Trophoblast cell (in vitro differentiated cells and primary cell): ENCODE measurements at regions not wholly inside any gene's neighbourhood (a gene's known extent, or its start where the extent isn't known, plus 50 kb on each side); places are given as distances from the start of the nearest gene placed in this dataset.

Experiments used
- DNase-seq, 2 donors: peaks; one replicate each; pipeline ENCODE4 v3.0.0-alpha.2; 2016
- H2AFZ ChIP-seq: 2 replicates; pipeline ENCODE4 v1.6.1; 2013; ENCODE audit warnings: low read length, moderate library complexity, mild to moderate bottlenecking; ENCODE audit not compliant: insufficient read depth, poor library complexity
- H2AK5ac ChIP-seq: 2 replicates; pipeline ENCODE4 v1.6.1; 2013; ENCODE audit warnings: mild to moderate bottlenecking, low read length
- H2BK120ac ChIP-seq: 2 replicates; pipeline ENCODE4 v1.6.1; 2013; ENCODE audit warnings: low read length, mild to moderate bottlenecking, moderate library complexity; ENCODE audit not compliant: insufficient read depth, poor library complexity
- H2BK12ac ChIP-seq: 2 replicates; pipeline ENCODE4 v1.6.1; 2013; ENCODE audit warnings: mild to moderate bottlenecking, low read length, moderate library complexity
- H2BK5ac ChIP-seq: 2 replicates; pipeline ENCODE4 v1.6.1; 2013; ENCODE audit warnings: low read length, low read depth, moderate library complexity, mild to moderate bottlenecking; ENCODE audit not compliant: poor library complexity
- H3K14ac ChIP-seq: 2 replicates; pipeline ENCODE4 v1.6.1; 2013; ENCODE audit warnings: mild to moderate bottlenecking, low read length
- H3K18ac ChIP-seq: 2 replicates; pipeline ENCODE4 v1.6.1; 2013; ENCODE audit warnings: mild to moderate bottlenecking, low read length
- H3K23ac ChIP-seq: 2 replicates; pipeline ENCODE4 v1.6.1; 2013; ENCODE audit warnings: low read length
- H3K27ac ChIP-seq: 2 replicates; pipeline ENCODE4 v1.5.1; 2013; ENCODE audit warnings: low read depth, mild to moderate bottlenecking, inconsistent platforms, low read length, moderate library complexity
- H3K27me3 ChIP-seq: 2 replicates; pipeline ENCODE4 v1.6.1; 2013; ENCODE audit warnings: inconsistent platforms, mild to moderate bottlenecking, low read length, moderate library complexity; ENCODE audit not compliant: insufficient read depth
- H3K36me3 ChIP-seq, 2 experiments: 1 replicate in 1 of 2; 2 replicates in 1 of 2; pipeline ENCODE4 v1.6.1; 2013; ENCODE audit warnings: low read length in 2 of 2, mild to moderate bottlenecking in 2 of 2, moderate library complexity in 1 of 2; ENCODE audit not compliant: insufficient read depth in 2 of 2, control insufficient read depth in 1 of 2
- H3K4ac ChIP-seq: 2 replicates; pipeline ENCODE4 v1.6.1; 2013; ENCODE audit warnings: low read depth, mild to moderate bottlenecking, low read length, moderate library complexity
- H3K4me1 ChIP-seq, 2 experiments: 1 replicate in 1 of 2; 2 replicates in 1 of 2; pipeline ENCODE4 v1.6.1; 2013; ENCODE audit warnings: low read length in 2 of 2, mild to moderate bottlenecking in 2 of 2, moderate library complexity in 1 of 2; ENCODE audit not compliant: insufficient read depth in 2 of 2, control insufficient read depth in 1 of 2
- H3K4me2 ChIP-seq: 2 replicates; pipeline ENCODE4 v1.6.1; 2013; ENCODE audit warnings: inconsistent platforms, mild to moderate bottlenecking, low read length, moderate library complexity
- H3K4me3 ChIP-seq: 2 replicates; pipeline ENCODE4 v1.5.1; 2013; ENCODE audit warnings: mild to moderate bottlenecking, low read depth, low read length, inconsistent platforms
- H3K79me1 ChIP-seq: one replicate; pipeline ENCODE4 v1.6.1; 2013; ENCODE audit warnings: low read length
- H3K79me2 ChIP-seq: 2 replicates; pipeline ENCODE4 v1.6.1; 2013; ENCODE audit warnings: low read length, mild to moderate bottlenecking; ENCODE audit not compliant: control insufficient read depth, insufficient read depth, poor library complexity
- H3K9ac ChIP-seq: 2 replicates; pipeline ENCODE4 v1.6.1; 2013; ENCODE audit warnings: mild to moderate bottlenecking, low read length
- H3K9me3 ChIP-seq: 2 replicates; pipeline ENCODE4 v1.6.1; 2013; ENCODE audit warnings: low read depth, mild to moderate bottlenecking, control low read depth, inconsistent platforms, low read length; ENCODE audit not compliant: insufficient read depth
- H4K12ac ChIP-seq: 2 replicates; pipeline ENCODE4 v1.6.1; 2013; ENCODE audit warnings: low read depth, mild to moderate bottlenecking, low read length, moderate library complexity
- H4K8ac ChIP-seq: 2 replicates; pipeline ENCODE4 v1.6.1; 2013; ENCODE audit warnings: low read depth, mild to moderate bottlenecking, low read length, moderate library complexity
- H4K91ac ChIP-seq: one replicate; pipeline ENCODE4 v1.6.1; 2013; ENCODE audit warnings: low read depth, mild to moderate bottlenecking, low read length, moderate library complexity
- WGBS: extraction: QIAGEN DNeasy Blood & Tissue Kit; methylation state at CpG from one replicate; pipeline ENCODE4 v1.1.7; 2013; ENCODE audit warnings: missing lambda C conversion rate; ENCODE audit not compliant: insufficient read length, insufficient coverage; ENCODE audit errors: extremely low coverage; 5-methylcytosine and 5-hydroxymethylcytosine counted together

GRCh38 chr16:87108941-87109340, 208.3 kb downstream of the C16orf95 start:
- no peak overlapping the region for H3K18ac ChIP-seq
- WGBS, result no CpG with 5 or more reads among the region's 1 CpG
- no peak overlapping the region for H2AK5ac ChIP-seq

GRCh38 chr16:87114832-87115231, 202.4 kb downstream of the C16orf95 start:
- H4K91ac ChIP-seq, result no peak overlapping the region
- no peaks in the 10 kb centered on the region for H3K79me1 ChIP-seq
- H3K4me2 ChIP-seq, result no peak overlapping the region
- no peak overlapping the region for H3K9ac ChIP-seq
- H3K18ac ChIP-seq, result no peak overlapping the region
- H3K79me2 ChIP-seq, result no peaks in the 10 kb centered on the region
- no peak overlapping the region for H3K27ac ChIP-seq
- H3K27me3 ChIP-seq, result no peaks in the 10 kb centered on the region
- H3K36me3 ChIP-seq, result no peaks in the 10 kb centered on the region
- H3K4me1 ChIP-seq, result peaks cover 0 to 2% of the 10 kb centered on the region in 2 experiments
- H2AFZ ChIP-seq, result no peak overlapping the region
- no peak overlapping the region for H2BK120ac ChIP-seq
- H2BK5ac ChIP-seq, result no peak overlapping the region
- no CpG with 5 or more reads among the region's 5 CpGs for WGBS
- no peak overlapping the region for H3K4ac ChIP-seq
- no peak for DNase-seq
- H4K12ac ChIP-seq, result no peak overlapping the region
- H2AK5ac ChIP-seq, result no peak overlapping the region
- no peaks in the 10 kb centered on the region for H3K9me3 ChIP-seq
- no peak overlapping the region for H3K23ac ChIP-seq
- no peak overlapping the region for H3K14ac ChIP-seq
- no peak overlapping the region for H3K4me3 ChIP-seq
- H4K8ac ChIP-seq, result no peak overlapping the region
- no peak overlapping the region for H2BK12ac ChIP-seq

More at GRCh38 chr16:87108941-87109340, 208.3 kb downstream of the C16orf95 start:
- Histone ChIP-seq H3K9ac (no peak overlapping the region), H3K79me2 (no peaks in the 10 kb centered on the region), H3K4me2 (no peak overlapping the region), H2BK12ac (no peak overlapping the region), H2BK120ac (no peak overlapping the region), H3K79me1 (no peaks in the 10 kb centered on the region), H3K36me3 (no peaks in the 10 kb centered on the region), H3K4me3 (no peak overlapping the region), H3K9me3 (peaks cover 2% of the 10 kb centered on the region), H3K27me3 (no peaks in the 10 kb centered on the region), H3K4me1 (no peaks in the 10 kb centered on the region), H4K12ac (no peak overlapping the region), H3K27ac (no peak overlapping the region), H4K91ac (no peak overlapping the region), H4K8ac (no peak overlapping the region), H3K14ac (no peak overlapping the region), H3K23ac (no peak overlapping the region), H2AFZ (no peak overlapping the region), H2BK5ac (no peak overlapping the region), H3K4ac (no peak overlapping the region)
- no peak for DNase-seq

- no peak overlapping the region for H2BK120ac ChIP-seq
- no peaks in the 10 kb centered on the region for H3K79me1 ChIP-seq
- no peak overlapping the region for H3K18ac ChIP-seq
- peaks cover 0 to 3% of the 10 kb centered on the region in 2 experiments for H3K4me1 ChIP-seq
- H2BK12ac ChIP-seq, result no peak overlapping the region
- H3K4me2 ChIP-seq, result no peak overlapping the region
- no peak overlapping the region for H2AK5ac ChIP-seq
- no peak overlapping the region for H3K23ac ChIP-seq
- H2AFZ ChIP-seq, result no peak overlapping the region
- H3K9me3 ChIP-seq, result no peaks in the 10 kb centered on the region
- H3K4ac ChIP-seq, result no peak overlapping the region
- no peaks in the 10 kb centered on the region for H3K79me2 ChIP-seq
- no peak overlapping the region for H3K9ac ChIP-seq
- H3K36me3 ChIP-seq, result no peaks in the 10 kb centered on the region
- H4K91ac ChIP-seq, result no peak overlapping the region
- no CpG with 5 or more reads among the region's 6 CpGs for WGBS
- H3K27ac ChIP-seq, result no peak overlapping the region
- no peak overlapping the region for H3K14ac ChIP-seq
- DNase-seq, result no peak
- H4K8ac ChIP-seq, result no peak overlapping the region
- no peak overlapping the region for H3K4me3 ChIP-seq
- no peaks in the 10 kb centered on the region for H3K27me3 ChIP-seq
- H2BK5ac ChIP-seq, result no peak overlapping the region
- no peak overlapping the region for H4K12ac ChIP-seq
Observed at GRCh38 chr16:87115646-87116045, 201.5 kb downstream of the C16orf95 start.

- DNase-seq, result no peak
- Histone ChIP-seq H3K79me1 (no peaks in the 10 kb centered on the region), H2BK5ac (no peak overlapping the region), H3K36me3 (no peaks in the 10 kb centered on the region), H3K4me2 (no peak overlapping the region), H3K18ac (no peak overlapping the region), H4K8ac (no peak overlapping the region), H2BK12ac (no peak overlapping the region), H3K4ac (no peak overlapping the region), H3K9me3 (no peaks in the 10 kb centered on the region), H2AFZ (no peak overlapping the region), H3K14ac (no peak overlapping the region), H2AK5ac (no peak overlapping the region), H3K27ac (no peak overlapping the region), H2BK120ac (no peak overlapping the region), H4K12ac (no peak overlapping the region), H3K4me3 (no peak overlapping the region), H3K27me3 (no peaks in the 10 kb centered on the region), H4K91ac (no peak overlapping the region), H3K79me2 (no peaks in the 10 kb centered on the region), H3K4me1 (peaks cover 0 to 3% of the 10 kb centered on the region in 2 experiments), H3K9ac (peak overlapping the region; percentile 2), H3K23ac (no peak overlapping the region)
- no CpG with 5 or more reads among the region's 12 CpGs for WGBS
Observed at GRCh38 chr16:87117936-87118335, 199.3 kb downstream of the C16orf95 start.
